Hepatocyte (in vitro differentiated cells): ENCODE measurements at regions not wholly inside any gene's neighbourhood (a gene's known extent, or its start where the extent isn't known, plus 50 kb on each side); places are given as distances from the start of the nearest gene placed in this dataset.

ENCODE experiments used
- EZH2phosphoT487 ChIP-seq: fragments of 200-600 bp; sonication (generic); IDR thresholded peaks from one replicate; pipeline ENCODE4 v1.6.1; 2018; ENCODE audit warnings: antibody characterized with exemption, mild to moderate bottlenecking, low read depth, moderate library complexity; ENCODE audit not compliant: unreplicated experiment, severe bottlenecking
- TF ChIP-seq, protein P1 (sequence below): fragments of 200-600 bp; sonication (generic); IDR thresholded peaks from 2 replicates; pipeline ENCODE4 v1.5.1; 2016; ENCODE audit warnings: antibody characterized with exemption, mild to moderate bottlenecking; ENCODE audit not compliant: poor library complexity

DNA sequence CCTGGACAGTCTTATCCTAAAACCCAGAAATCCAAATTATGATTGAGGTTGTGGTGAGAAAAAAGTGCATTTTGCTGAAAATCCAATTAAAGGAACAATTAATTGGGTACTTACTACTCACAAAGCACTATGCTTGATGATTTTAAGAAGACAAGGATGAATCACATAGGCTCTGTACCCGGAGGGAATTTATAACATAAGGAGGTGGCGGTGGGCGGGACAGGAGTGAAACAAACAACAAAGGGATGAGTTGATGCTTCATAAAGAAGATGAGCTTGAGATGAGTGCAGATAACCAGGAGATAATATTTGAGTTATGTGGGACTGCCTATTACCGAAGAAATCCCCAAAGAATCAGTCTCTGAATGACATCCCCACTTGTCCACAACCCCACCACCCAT lies 171.1 kb upstream of the FZD8 start:
- TF ChIP-seq, protein P1, sequence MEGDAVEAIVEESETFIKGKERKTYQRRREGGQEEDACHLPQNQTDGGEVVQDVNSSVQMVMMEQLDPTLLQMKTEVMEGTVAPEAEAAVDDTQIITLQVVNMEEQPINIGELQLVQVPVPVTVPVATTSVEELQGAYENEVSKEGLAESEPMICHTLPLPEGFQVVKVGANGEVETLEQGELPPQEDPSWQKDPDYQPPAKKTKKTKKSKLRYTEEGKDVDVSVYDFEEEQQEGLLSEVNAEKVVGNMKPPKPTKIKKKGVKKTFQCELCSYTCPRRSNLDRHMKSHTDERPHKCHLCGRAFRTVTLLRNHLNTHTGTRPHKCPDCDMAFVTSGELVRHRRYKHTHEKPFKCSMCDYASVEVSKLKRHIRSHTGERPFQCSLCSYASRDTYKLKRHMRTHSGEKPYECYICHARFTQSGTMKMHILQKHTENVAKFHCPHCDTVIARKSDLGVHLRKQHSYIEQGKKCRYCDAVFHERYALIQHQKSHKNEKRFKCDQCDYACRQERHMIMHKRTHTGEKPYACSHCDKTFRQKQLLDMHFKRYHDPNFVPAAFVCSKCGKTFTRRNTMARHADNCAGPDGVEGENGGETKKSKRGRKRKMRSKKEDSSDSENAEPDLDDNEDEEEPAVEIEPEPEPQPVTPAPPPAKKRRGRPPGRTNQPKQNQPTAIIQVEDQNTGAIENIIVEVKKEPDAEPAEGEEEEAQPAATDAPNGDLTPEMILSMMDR, result no peak
- no peak for TF ChIP-seq EZH2phosphoT487
